Fibroblast of lung (primary cell): ENCODE measurements at regions not wholly inside any gene's neighbourhood (a gene's known extent, or its start where the extent isn't known, plus 50 kb on each side); places are given as distances from the start of the nearest gene placed in this dataset.

ENCODE experiments used
- DNase-seq, 2 donors: peaks; one replicate each; pipeline versions ENCODE4 v3.0.0 to v3.0.0-alpha.2; 2010; ENCODE audit warnings: low read depth in 2 of 2
- H2AFZ ChIP-seq: 2 replicates; pipeline ENCODE4 v1.5.1; 2012; ENCODE audit warnings: low read length, control low read depth, inconsistent platforms
- H3K27ac ChIP-seq: 2 replicates; pipeline ENCODE4 v1.5.1; 2011; ENCODE audit warnings: low read length, control low read depth; ENCODE audit not compliant: insufficient read depth
- H3K27me3 ChIP-seq: 2 replicates; pipeline ENCODE4 v1.5.1; 2011; ENCODE audit warnings: mild to moderate bottlenecking, low read length; ENCODE audit not compliant: control insufficient read depth, insufficient read depth
- H3K36me3 ChIP-seq: 2 replicates; pipeline ENCODE4 v1.5.1; 2011; ENCODE audit warnings: low read length; ENCODE audit not compliant: control insufficient read depth, insufficient read depth
- H3K4me1 ChIP-seq: 2 replicates; pipeline ENCODE4 v1.5.1; 2011; ENCODE audit warnings: low read length; ENCODE audit not compliant: control insufficient read depth, insufficient read depth; ENCODE audit errors: extremely low read depth
- H3K4me2 ChIP-seq: 2 replicates; pipeline ENCODE4 v1.5.1; 2011; ENCODE audit warnings: low read length, control low read depth; ENCODE audit not compliant: insufficient read depth; ENCODE audit errors: extremely low read depth
- H3K4me3 ChIP-seq, 4 experiments: fragments of 200-600 bp in 1 of 4; sonication (generic) in 1 of 4; replicated peaks in 1 of 4; 2 replicates each; pipeline ENCODE4 v1.5.1; 2011 to 2016; ENCODE audit warnings: low read length in 4 of 4, low read depth in 3 of 4, mild to moderate bottlenecking in 3 of 4, control low read depth in 2 of 4, inconsistent platforms in 1 of 4, mixed read lengths in 1 of 4; ENCODE audit not compliant: insufficient read depth in 1 of 4; ENCODE audit errors: control extremely low read depth in 1 of 4
- H3K79me2 ChIP-seq: 2 replicates; pipeline ENCODE4 v1.5.1; 2012; ENCODE audit warnings: mild to moderate bottlenecking, low read length, inconsistent platforms; ENCODE audit not compliant: control insufficient read depth, insufficient read depth
- H3K9ac ChIP-seq: 2 replicates; pipeline ENCODE4 v1.5.1; 2011; ENCODE audit warnings: mild to moderate bottlenecking, low read length, control low read depth; ENCODE audit not compliant: insufficient read depth
- H3K9me3 ChIP-seq: 2 replicates; pipeline ENCODE4 v1.5.1; 2012; ENCODE audit warnings: low read depth, low read length; ENCODE audit not compliant: control insufficient read depth, insufficient read depth
- H4K20me1 ChIP-seq: 2 replicates; pipeline ENCODE4 v1.5.1; 2011; ENCODE audit warnings: low read length; ENCODE audit not compliant: control insufficient read depth, insufficient read depth; ENCODE audit errors: extremely low read depth
- EZH2 ChIP-seq: IDR thresholded peaks from 2 replicates; pipeline ENCODE4 v1.5.1; 2012; ENCODE audit warnings: low read length, control low read depth, mild to moderate bottlenecking; ENCODE audit errors: missing control alignments
- TF ChIP-seq, protein P1 (sequence below), 2 donors: IDR thresholded peaks in 1 of 2; conservative IDR thresholded peaks in 1 of 2; 1 replicate in 1 of 2; 2 replicates in 1 of 2; pipeline ENCODE4 v1.5.1; 2011 to 2012; ENCODE audit warnings: low read length in 2 of 2, control low read depth in 1 of 2, inconsistent platforms in 1 of 2, low read depth in 1 of 2, mild to moderate bottlenecking in 1 of 2

DNA sequence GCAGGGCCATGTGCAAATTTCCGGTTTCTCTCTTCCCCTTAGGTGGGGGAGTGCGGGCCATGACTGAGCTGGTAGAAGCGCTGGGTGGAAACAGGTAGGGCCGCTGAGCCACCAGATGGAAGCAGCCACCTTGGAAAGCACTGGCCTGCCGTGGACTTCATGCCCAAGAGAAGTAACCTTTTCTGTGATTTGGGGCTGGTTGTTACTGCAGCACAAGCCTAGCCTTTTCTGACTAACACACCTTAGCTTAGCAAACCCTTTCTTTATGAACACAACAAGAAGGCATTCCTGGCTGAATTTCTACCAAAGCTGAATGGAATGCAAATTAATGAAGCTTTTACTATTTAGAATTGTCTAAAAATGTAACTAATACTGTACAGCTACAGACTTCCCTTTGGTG is 149.6 kb upstream of the UBE2E1 start:
- Histone ChIP-seq H3K4me3 (no peak overlapping the region), H3K9ac (no peak overlapping the region), H3K27me3 (no peaks in the 10 kb centered on the region), H4K20me1 (no peaks in the 10 kb centered on the region), H3K4me2 (no peak overlapping the region), H2AFZ (no peak overlapping the region), H3K36me3 (no peaks in the 10 kb centered on the region), H3K4me1 (no peaks in the 10 kb centered on the region), H3K79me2 (no peaks in the 10 kb centered on the region), H3K9me3 (no peaks in the 10 kb centered on the region), H3K27ac (no peak overlapping the region)
- TF ChIP-seq, protein P1, sequence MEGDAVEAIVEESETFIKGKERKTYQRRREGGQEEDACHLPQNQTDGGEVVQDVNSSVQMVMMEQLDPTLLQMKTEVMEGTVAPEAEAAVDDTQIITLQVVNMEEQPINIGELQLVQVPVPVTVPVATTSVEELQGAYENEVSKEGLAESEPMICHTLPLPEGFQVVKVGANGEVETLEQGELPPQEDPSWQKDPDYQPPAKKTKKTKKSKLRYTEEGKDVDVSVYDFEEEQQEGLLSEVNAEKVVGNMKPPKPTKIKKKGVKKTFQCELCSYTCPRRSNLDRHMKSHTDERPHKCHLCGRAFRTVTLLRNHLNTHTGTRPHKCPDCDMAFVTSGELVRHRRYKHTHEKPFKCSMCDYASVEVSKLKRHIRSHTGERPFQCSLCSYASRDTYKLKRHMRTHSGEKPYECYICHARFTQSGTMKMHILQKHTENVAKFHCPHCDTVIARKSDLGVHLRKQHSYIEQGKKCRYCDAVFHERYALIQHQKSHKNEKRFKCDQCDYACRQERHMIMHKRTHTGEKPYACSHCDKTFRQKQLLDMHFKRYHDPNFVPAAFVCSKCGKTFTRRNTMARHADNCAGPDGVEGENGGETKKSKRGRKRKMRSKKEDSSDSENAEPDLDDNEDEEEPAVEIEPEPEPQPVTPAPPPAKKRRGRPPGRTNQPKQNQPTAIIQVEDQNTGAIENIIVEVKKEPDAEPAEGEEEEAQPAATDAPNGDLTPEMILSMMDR (conservative IDR thresholded peaks at IDR 0.05 in 1 of 2, IDR thresholded peaks at IDR 0.05 in 1 of 2; ENCODE audit: low read depth in 1 of 2, low read length in 2 of 2): no peak
- no peak for TF ChIP-seq EZH2
- no peak for DNase-seq

DNA sequence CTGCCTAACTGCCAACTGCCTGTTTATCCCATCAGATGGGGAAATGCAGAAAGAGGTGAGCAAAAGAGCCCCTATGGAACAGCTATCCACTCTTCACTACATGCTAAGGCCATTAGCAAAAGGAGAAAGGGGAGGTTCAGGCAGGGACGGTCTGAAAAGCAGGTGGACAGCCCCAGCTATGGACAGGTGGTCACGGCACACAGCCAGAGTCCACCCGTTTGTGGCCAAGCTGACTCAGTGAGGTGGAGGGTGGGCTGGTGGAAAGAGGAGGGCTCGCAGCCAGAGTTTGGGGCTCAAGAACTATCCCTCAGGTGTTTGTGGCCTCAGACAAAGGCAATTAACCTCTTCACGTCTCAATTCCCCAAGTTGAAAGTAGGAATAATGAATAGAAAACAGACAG is 148.9 kb upstream of the UBE2E1 start:
- H2AFZ ChIP-seq: no peak overlapping the region
- no peak overlapping the region for H3K27ac ChIP-seq
- no peak overlapping the region for H3K4me2 ChIP-seq
- DNase-seq: no peak
- no peak overlapping the region for H3K4me3 ChIP-seq
- no peaks in the 10 kb centered on the region for H3K9me3 ChIP-seq
- H3K9ac ChIP-seq: no peak overlapping the region
- TF ChIP-seq, protein P1 (conservative IDR thresholded peaks at IDR 0.05 in 1 of 2, IDR thresholded peaks at IDR 0.05 in 1 of 2; ENCODE audit: low read depth in 1 of 2, low read length in 2 of 2): no peak
- TF ChIP-seq EZH2: no peak
- H3K4me1 ChIP-seq: no peaks in the 10 kb centered on the region
- H3K36me3 ChIP-seq: no peaks in the 10 kb centered on the region
- no peaks in the 10 kb centered on the region for H3K79me2 ChIP-seq
- no peaks in the 10 kb centered on the region for H3K27me3 ChIP-seq
- H4K20me1 ChIP-seq: no peaks in the 10 kb centered on the region

DNA sequence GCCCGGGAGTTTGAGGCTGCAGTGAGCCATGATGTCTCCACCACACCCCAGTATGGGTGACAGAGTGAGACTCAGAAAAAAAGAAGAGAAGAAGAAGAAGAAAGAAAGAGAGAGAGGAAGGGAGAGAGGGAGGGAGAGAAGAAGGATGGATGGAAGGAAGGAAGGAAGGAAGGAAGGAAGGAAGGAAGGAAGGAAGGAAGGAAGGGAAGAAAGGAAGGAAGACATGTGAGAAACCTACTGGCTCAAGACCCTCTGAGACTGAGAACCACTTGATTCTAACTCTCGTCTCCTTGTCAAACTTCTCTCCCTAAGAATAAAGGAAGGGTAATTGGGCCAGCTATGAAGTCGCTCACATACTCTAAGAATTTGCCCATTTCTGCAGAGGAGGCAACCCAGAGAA is 148.1 kb upstream of the UBE2E1 start:
- TF ChIP-seq, protein P1 (conservative IDR thresholded peaks at IDR 0.05 in 1 of 2, IDR thresholded peaks at IDR 0.05 in 1 of 2; ENCODE audit: low read depth in 1 of 2, low read length in 2 of 2): no peak
- TF ChIP-seq EZH2: no peak
- H3K9me3 ChIP-seq: no peaks in the 10 kb centered on the region
- no peak overlapping the region for H3K9ac ChIP-seq
- H3K4me1 ChIP-seq: peaks cover 2% of the 10 kb centered on the region
- DNase-seq: no peak
- H3K27me3 ChIP-seq: no peaks in the 10 kb centered on the region
- no peak overlapping the region for H2AFZ ChIP-seq
- no peaks in the 10 kb centered on the region for H4K20me1 ChIP-seq
- no peak overlapping the region for H3K4me2 ChIP-seq
- no peaks in the 10 kb centered on the region for H3K79me2 ChIP-seq
- H3K27ac ChIP-seq: no peak overlapping the region
- no peaks in the 10 kb centered on the region for H3K36me3 ChIP-seq
- no peak overlapping the region for H3K4me3 ChIP-seq
